ENCODE measurements at regions not wholly inside any gene's neighbourhood (a gene's known extent, or its start where the extent isn't known, plus 50 kb on each side); places are given as distances from the start of the nearest gene placed in this dataset.
A peak's percentile ranks its signal among the peaks of the same experiment; 100 is the strongest.

DNA sequence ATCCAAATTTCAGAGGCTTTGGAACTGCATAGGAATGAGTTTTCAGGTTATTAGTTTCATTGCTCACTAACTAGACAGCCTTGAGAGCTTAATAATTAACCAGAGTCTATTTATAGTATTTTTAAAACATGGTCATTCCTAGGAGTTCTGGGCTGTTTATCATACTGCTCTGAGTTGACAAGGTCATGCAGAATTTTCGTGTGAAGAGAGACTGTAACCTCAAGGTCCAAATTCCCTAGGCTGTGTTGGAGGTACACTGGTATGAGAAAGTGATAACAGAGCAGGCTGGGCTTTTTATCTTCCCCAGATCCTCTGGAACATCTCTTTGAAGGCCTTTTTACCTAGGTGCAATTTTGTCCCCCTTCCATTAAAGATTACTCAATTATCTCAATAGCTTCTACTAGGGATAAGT, 736.3 kb downstream of the LTN1 start:
- Histone ChIP-seq H2BK5ac (ENCODE audit: low read depth, low read length, poor library complexity, severe bottlenecking) (no peak overlapping the region), H3K9me3 (ENCODE audit: control insufficient read depth, low read length) (no peaks in the 10 kb centered on the region), H3K4ac (ENCODE audit: low read depth in 1 of 2, low read length in 2 of 2) (no peak overlapping the region), H3K23ac (ENCODE audit: low read length in 2 of 2) (no peak overlapping the region), H2BK12ac (ENCODE audit: low read length in 2 of 2) (no peak overlapping the region), H2AK5ac (ENCODE audit: low read length, severe bottlenecking) (no peak overlapping the region), H3K4me2 (ENCODE audit: low read length, poor library complexity, severe bottlenecking) (no peak overlapping the region), H3K4me1 (ENCODE audit: control insufficient read depth, insufficient read depth, low read depth, low read length) (peaks cover 2% of the 10 kb centered on the region), H2BK120ac (ENCODE audit: low read depth, low read length) (no peak overlapping the region), H4K91ac (ENCODE audit: low read length) (no peak overlapping the region), H3K4me3 (ENCODE audit: insufficient read depth in 1 of 2, low read depth in 1 of 2, low read length in 2 of 2) (no peak overlapping the region), H3K27me3 (ENCODE audit: control insufficient read depth in 1 of 2, insufficient read depth in 1 of 2, low read length in 2 of 2) (no peaks in the 10 kb centered on the region), H3K18ac (ENCODE audit: low read depth in 1 of 2, low read length in 2 of 2) (no peak overlapping the region), H3K27ac (ENCODE audit: low read length, poor library complexity, severe bottlenecking) (peak overlapping the region; percentile 47), H3K36me3 (ENCODE audit: control insufficient read depth in 1 of 2, insufficient read depth in 2 of 2, low read depth in 1 of 2, low read length in 2 of 2) (no peaks in the 10 kb centered on the region), H3K79me1 (replicated peaks; ENCODE audit: low read length, poor library complexity, severe bottlenecking) (no peaks in the 10 kb centered on the region), H2AFZ (ENCODE audit: low read depth, low read length) (no peak overlapping the region), H3K14ac (ENCODE audit: low read length in 2 of 2) (no peak overlapping the region), H3K9ac (ENCODE audit: low read length) (no peak overlapping the region), H2BK15ac (ENCODE audit: low read depth, poor library complexity, severe bottlenecking) (no peak overlapping the region), H4K8ac (ENCODE audit: low read length) (no peak overlapping the region)
- peak; percentile 50 for DNase-seq
- 0% methylated on average over 1 of the region's 1 CpG for WGBS

- Histone ChIP-seq H4K91ac (ENCODE audit: low read length) (no peak overlapping the region), H3K14ac (ENCODE audit: low read length in 2 of 2) (no peak overlapping the region), H3K23ac (ENCODE audit: low read length in 2 of 2) (no peak overlapping the region), H2BK12ac (ENCODE audit: low read length in 2 of 2) (no peak overlapping the region), H2AK5ac (ENCODE audit: low read length, severe bottlenecking) (peak overlapping the region; percentile 19), H3K9me3 (ENCODE audit: control insufficient read depth, low read length) (no peaks in the 10 kb centered on the region), H2BK15ac (ENCODE audit: low read depth, poor library complexity, severe bottlenecking) (no peak overlapping the region), H3K9ac (ENCODE audit: low read length) (no peak overlapping the region), H4K8ac (ENCODE audit: low read length) (no peak overlapping the region), H3K18ac (ENCODE audit: low read depth in 1 of 2, low read length in 2 of 2) (peak overlapping the region in 1 of 2 experiments; percentile 40), H2BK5ac (ENCODE audit: low read depth, low read length, poor library complexity, severe bottlenecking) (no peak overlapping the region), H3K27ac (ENCODE audit: low read length, poor library complexity, severe bottlenecking) (no peak overlapping the region), H3K4me3 (ENCODE audit: insufficient read depth in 1 of 2, low read depth in 1 of 2, low read length in 2 of 2) (no peak overlapping the region), H3K79me1 (replicated peaks; ENCODE audit: low read length, poor library complexity, severe bottlenecking) (no peaks in the 10 kb centered on the region), H3K4me1 (ENCODE audit: control insufficient read depth, insufficient read depth, low read depth, low read length) (peaks cover 2% of the 10 kb centered on the region), H3K27me3 (ENCODE audit: control insufficient read depth in 1 of 2, insufficient read depth in 1 of 2, low read length in 2 of 2) (no peaks in the 10 kb centered on the region), H2BK120ac (ENCODE audit: low read depth, low read length) (no peak overlapping the region), H3K4me2 (ENCODE audit: low read length, poor library complexity, severe bottlenecking) (no peak overlapping the region), H3K4ac (ENCODE audit: low read depth in 1 of 2, low read length in 2 of 2) (peak overlapping the region in 1 of 2 experiments; percentile 58), H2AFZ (ENCODE audit: low read depth, low read length) (no peak overlapping the region), H3K36me3 (ENCODE audit: control insufficient read depth in 1 of 2, insufficient read depth in 2 of 2, low read depth in 1 of 2, low read length in 2 of 2) (no peaks in the 10 kb centered on the region)
- no peak for DNase-seq
- 94% methylated on average over 2 of the region's 5 CpGs for WGBS
Observed at GRCh38 chr21:28253961-28254360, 738.7 kb downstream of the LTN1 start.

DNA sequence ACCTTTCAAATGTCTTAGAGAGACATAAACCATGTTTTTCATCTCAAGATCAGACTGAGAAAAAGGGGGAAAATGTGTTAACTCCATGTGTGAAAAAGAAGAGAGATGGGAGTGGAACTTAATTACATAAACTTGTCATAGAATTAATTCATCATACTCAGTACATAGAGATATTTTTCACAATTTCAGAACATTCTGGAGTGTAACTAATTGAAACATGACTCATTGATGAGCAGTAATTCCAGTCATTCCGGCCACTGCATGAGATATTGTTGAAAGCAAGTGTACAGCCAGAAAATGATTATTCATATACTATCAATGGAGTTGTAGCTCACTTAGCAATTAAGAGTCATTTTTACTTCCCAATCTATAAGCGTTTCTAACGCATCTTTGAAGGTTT, 739.3 kb downstream of the LTN1 start:
- no CpG with 5 or more reads among the region's 3 CpGs for WGBS

DNA sequence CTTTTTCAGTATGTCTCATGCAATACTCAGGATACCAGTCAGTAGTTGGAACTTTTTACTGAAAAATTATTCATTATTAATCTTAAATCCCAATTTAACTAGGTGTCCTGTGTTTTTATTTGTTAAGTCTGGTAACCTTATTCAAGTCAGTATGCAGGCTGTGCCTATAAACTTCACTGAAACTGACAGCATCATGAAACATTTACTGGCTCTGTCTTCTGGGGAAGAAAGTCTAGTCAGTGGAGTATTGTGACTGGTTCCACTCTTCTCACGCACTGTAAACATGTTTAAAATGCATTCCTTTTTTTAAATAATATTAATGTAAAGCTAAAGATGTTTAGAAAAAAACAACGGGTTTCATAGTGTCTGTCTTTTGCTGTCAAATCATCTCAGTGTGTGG, 739.7 kb downstream of the LTN1 start:
- no peaks in the 10 kb centered on the region for H3K9me3 ChIP-seq (ENCODE audit: control insufficient read depth, low read length)
- WGBS = 0% methylated on average over 1 of the region's 2 CpGs

More for the DNA sequence above, 739.3 kb downstream of the LTN1 start:
- Histone ChIP-seq H3K36me3 (ENCODE audit: control insufficient read depth in 1 of 2, insufficient read depth in 2 of 2, low read depth in 1 of 2, low read length in 2 of 2) (no peaks in the 10 kb centered on the region), H3K4me2 (ENCODE audit: low read length, poor library complexity, severe bottlenecking) (no peak overlapping the region), H2BK12ac (ENCODE audit: low read length in 2 of 2) (no peak overlapping the region), H3K4ac (ENCODE audit: low read depth in 1 of 2, low read length in 2 of 2) (no peak overlapping the region), H3K27ac (ENCODE audit: low read length, poor library complexity, severe bottlenecking) (no peak overlapping the region), H3K18ac (ENCODE audit: low read depth in 1 of 2, low read length in 2 of 2) (no peak overlapping the region), H4K91ac (ENCODE audit: low read length) (no peak overlapping the region), H2AK5ac (ENCODE audit: low read length, severe bottlenecking) (no peak overlapping the region), H3K9ac (ENCODE audit: low read length) (no peak overlapping the region), H3K14ac (ENCODE audit: low read length in 2 of 2) (no peak overlapping the region), H2BK15ac (ENCODE audit: low read depth, poor library complexity, severe bottlenecking) (no peak overlapping the region), H3K79me1 (replicated peaks; ENCODE audit: low read length, poor library complexity, severe bottlenecking) (no peaks in the 10 kb centered on the region), H3K23ac (ENCODE audit: low read length in 2 of 2) (no peak overlapping the region), H2BK5ac (ENCODE audit: low read depth, low read length, poor library complexity, severe bottlenecking) (no peak overlapping the region), H3K27me3 (ENCODE audit: control insufficient read depth in 1 of 2, insufficient read depth in 1 of 2, low read length in 2 of 2) (no peaks in the 10 kb centered on the region), H3K9me3 (ENCODE audit: control insufficient read depth, low read length) (no peaks in the 10 kb centered on the region), H2AFZ (ENCODE audit: low read depth, low read length) (no peak overlapping the region), H4K8ac (ENCODE audit: low read length) (no peak overlapping the region), H3K4me3 (ENCODE audit: insufficient read depth in 1 of 2, low read depth in 1 of 2, low read length in 2 of 2) (no peak overlapping the region), H3K4me1 (ENCODE audit: control insufficient read depth, insufficient read depth, low read depth, low read length) (peaks cover 2% of the 10 kb centered on the region), H2BK120ac (ENCODE audit: low read depth, low read length) (no peak overlapping the region)
- DNase-seq = peak; percentile 57

More for the DNA sequence above, 739.7 kb downstream of the LTN1 start:
- no peak overlapping the region for H2AFZ ChIP-seq (ENCODE audit: low read depth, low read length)
- no peak overlapping the region for H2BK5ac ChIP-seq (ENCODE audit: low read depth, low read length, poor library complexity, severe bottlenecking)
- peaks cover 2% of the 10 kb centered on the region for H3K4me1 ChIP-seq (ENCODE audit: control insufficient read depth, insufficient read depth, low read depth, low read length)
- H3K27me3 ChIP-seq (ENCODE audit: control insufficient read depth in 1 of 2, insufficient read depth in 1 of 2, low read length in 2 of 2) = no peaks in the 10 kb centered on the region
- H3K27ac ChIP-seq (ENCODE audit: low read length, poor library complexity, severe bottlenecking) = no peak overlapping the region
- no peak overlapping the region for H4K91ac ChIP-seq (ENCODE audit: low read length)
- H2BK15ac ChIP-seq (ENCODE audit: low read depth, poor library complexity, severe bottlenecking) = no peak overlapping the region
- H3K79me1 ChIP-seq (replicated peaks; ENCODE audit: low read length, poor library complexity, severe bottlenecking) = no peaks in the 10 kb centered on the region
- H3K4ac ChIP-seq (ENCODE audit: low read depth in 1 of 2, low read length in 2 of 2) = no peak overlapping the region
- H3K9ac ChIP-seq (ENCODE audit: low read length) = no peak overlapping the region
- no peak overlapping the region for H3K23ac ChIP-seq (ENCODE audit: low read length in 2 of 2)
- H2AK5ac ChIP-seq (ENCODE audit: low read length, severe bottlenecking) = no peak overlapping the region
- no peak overlapping the region for H2BK12ac ChIP-seq (ENCODE audit: low read length in 2 of 2)
- H2BK120ac ChIP-seq (ENCODE audit: low read depth, low read length) = no peak overlapping the region
- peak; percentile 45 for DNase-seq
- H3K14ac ChIP-seq (ENCODE audit: low read length in 2 of 2) = no peak overlapping the region
- no peak overlapping the region for H4K8ac ChIP-seq (ENCODE audit: low read length)
- H3K18ac ChIP-seq (ENCODE audit: low read depth in 1 of 2, low read length in 2 of 2) = no peak overlapping the region
- H3K4me2 ChIP-seq (ENCODE audit: low read length, poor library complexity, severe bottlenecking) = no peak overlapping the region
- no peak overlapping the region for H3K4me3 ChIP-seq (ENCODE audit: insufficient read depth in 1 of 2, low read depth in 1 of 2, low read length in 2 of 2)
- H3K36me3 ChIP-seq (ENCODE audit: control insufficient read depth in 1 of 2, insufficient read depth in 2 of 2, low read depth in 1 of 2, low read length in 2 of 2) = no peaks in the 10 kb centered on the region
